ENCODE measurements at regions not wholly inside any gene's neighbourhood (a gene's known extent, or its start where the extent isn't known, plus 50 kb on each side); places are given as distances from the start of the nearest gene placed in this dataset.

DNA sequence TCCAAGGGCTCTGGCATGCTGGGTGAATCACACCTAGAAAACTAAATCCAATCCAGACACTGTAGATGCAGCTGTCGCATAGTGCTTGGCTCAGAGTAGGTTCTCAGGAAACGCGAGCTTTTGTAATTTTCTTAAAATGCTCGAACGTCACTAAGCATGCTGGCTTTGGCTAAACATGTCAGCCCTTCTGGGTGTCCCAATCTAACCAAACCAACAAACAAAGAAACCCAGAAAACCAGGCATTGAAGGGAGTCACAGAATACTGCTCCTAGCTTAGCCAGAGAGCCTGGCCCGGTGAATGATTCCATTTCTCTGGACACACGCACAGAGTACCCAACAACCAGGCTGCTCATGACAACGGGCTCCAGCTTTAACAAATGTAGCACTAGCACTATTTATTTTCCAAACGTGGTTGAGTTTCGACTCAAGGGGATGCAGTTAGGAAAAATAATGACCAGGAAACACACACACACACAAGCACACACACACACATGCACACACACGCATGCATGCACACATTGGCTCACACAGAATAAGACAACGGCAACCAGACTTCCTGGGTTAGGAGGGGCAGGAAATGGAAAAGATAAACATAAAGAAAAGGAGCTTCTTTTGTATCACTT lies 492.6 kb downstream of the MIAT start:
- DNase-seq (ENCODE audit: low read depth in 1 of 2, low spot score in 1 of 2), result no peak
- in situ Hi-C loops (cut with HindIII; ENCODE audit: low pct_unique_long_range_greater_than_20kb, low sequenced_read_pairs), result no loop called here
- no peak for TF ChIP-seq JUND (IDR thresholded peaks at IDR 0.05; ENCODE audit: low read depth)

DNA sequence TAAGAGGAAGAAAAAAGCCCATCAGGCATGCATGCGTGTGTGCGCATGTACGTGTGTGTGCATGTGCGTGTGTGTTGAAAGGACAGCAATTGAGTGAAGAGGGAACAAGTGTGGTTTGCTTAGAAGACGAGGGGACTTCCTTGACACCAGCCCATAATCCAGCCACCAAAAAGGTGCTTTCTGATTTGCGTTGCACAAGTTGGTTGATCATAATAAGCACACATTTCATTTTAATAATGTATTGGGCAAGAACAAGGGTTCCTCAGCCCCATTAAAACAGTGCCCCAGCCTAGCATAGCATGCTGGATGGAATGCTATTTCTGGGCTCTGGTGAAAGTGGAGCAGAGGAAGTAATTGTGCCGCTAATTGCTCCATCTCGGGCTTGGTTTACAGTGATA lies 493.2 kb downstream of the MIAT start:
- DNase-seq (ENCODE audit: low read depth in 1 of 2, low spot score in 1 of 2), result no peak
- in situ Hi-C loops (cut with HindIII; ENCODE audit: low pct_unique_long_range_greater_than_20kb, low sequenced_read_pairs), result no loop called here
- no peak for TF ChIP-seq JUND (IDR thresholded peaks at IDR 0.05; ENCODE audit: low read depth)

DNA sequence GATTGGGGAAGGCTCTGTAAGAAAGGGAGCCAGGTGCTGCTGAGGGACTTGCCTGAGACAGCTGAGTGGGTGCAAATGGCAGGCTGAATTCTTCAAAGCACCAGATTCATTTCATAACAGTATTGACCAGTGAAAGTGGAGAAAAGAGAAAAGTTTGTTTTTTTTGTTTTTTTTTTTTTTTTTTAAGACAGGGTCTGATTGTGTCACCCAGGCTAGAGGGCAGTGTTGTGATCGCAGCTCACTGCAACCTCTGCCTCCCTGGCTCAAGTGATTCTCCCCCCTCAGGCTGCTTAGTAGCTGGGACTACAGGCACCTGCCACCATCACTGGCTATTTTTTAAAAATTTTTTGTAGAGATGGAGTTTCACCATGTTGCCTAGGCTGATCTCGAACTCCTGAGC lies 494.0 kb downstream of the MIAT start:
- no peak for DNase-seq (ENCODE audit: low read depth in 1 of 2, low spot score in 1 of 2)
- in situ Hi-C loops (cut with HindIII; ENCODE audit: low pct_unique_long_range_greater_than_20kb, low sequenced_read_pairs), result no loop called here
- TF ChIP-seq JUND (IDR thresholded peaks at IDR 0.05; ENCODE audit: low read depth), result no peak

GRCh38 chr22:27152033-27152432 lies 494.6 kb downstream of the MIAT start:
- DNase-seq (ENCODE audit: low read depth in 1 of 2, low spot score in 1 of 2), result no peak
- in situ Hi-C loops (cut with HindIII; ENCODE audit: low pct_unique_long_range_greater_than_20kb, low sequenced_read_pairs), result no loop called here
- TF ChIP-seq JUND (IDR thresholded peaks at IDR 0.05; ENCODE audit: low read depth), result no peak

DNA sequence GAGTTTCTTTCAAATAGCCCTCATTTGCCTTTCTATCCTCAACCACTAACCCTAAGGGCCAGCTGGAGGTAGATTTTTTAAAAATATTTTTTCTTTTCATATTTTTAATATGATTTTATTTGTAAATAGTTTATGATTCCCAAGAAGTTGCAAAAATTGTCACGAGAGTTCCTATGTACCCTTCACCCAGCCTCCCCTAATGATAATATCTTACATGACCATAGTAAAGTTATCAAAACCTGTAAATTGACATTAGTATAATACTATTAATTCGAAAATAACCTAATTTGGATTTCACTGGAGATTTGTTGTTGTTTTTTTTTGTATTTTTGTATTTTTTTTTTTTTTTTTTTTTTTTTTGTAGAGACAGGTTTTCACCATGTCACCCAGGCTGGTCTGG lies 495.5 kb downstream of the MIAT start:
- TF ChIP-seq JUND (IDR thresholded peaks at IDR 0.05; ENCODE audit: low read depth), result no peak
- in situ Hi-C loops (cut with HindIII; ENCODE audit: low pct_unique_long_range_greater_than_20kb, low sequenced_read_pairs), result no loop called here
- DNase-seq (ENCODE audit: low read depth in 1 of 2, low spot score in 1 of 2), result no peak

DNA sequence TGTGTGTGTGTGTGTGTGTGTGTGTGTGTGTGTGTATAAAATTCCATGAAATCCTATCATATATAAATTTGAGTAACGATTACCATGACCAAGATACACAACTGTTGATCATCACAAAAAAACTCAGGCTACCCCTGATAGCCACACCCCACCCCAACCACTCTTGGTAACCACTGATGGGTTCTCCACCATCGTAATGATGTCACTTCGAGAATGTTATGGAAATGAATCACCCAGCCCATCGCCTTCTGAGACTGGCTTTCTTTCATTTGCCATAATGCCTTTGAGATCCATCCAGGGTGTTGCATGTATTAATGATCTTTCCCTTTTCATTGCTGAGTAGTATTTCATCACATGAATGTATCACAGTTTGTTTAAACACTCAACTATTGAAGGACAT lies 496.0 kb downstream of the MIAT start:
- DNase-seq (ENCODE audit: low read depth in 1 of 2, low spot score in 1 of 2), result no peak
- no peak for TF ChIP-seq JUND (IDR thresholded peaks at IDR 0.05; ENCODE audit: low read depth)
- in situ Hi-C loops (cut with HindIII; ENCODE audit: low pct_unique_long_range_greater_than_20kb, low sequenced_read_pairs), result no loop called here

DNA sequence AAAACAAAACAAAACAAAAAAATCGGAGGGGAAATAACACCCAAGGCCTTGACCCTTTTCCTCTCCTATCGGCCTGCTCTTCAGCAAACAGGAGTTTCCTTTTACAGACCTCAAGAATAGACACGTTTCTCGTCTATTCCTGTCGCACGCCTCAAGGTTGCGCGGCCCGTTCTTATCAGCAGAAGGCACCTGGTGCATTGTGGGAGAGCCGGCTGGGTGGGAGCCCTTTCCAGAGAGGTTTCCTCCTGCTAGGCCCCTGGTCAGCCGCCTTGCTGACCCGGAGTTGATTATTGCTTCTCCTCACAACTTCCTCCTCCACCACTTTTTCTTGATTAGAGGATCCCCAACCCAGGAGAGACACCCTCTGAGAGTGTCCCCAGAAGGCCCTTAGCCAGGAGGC lies 497.3 kb downstream of the MIAT start:
- in situ Hi-C loops (cut with HindIII; ENCODE audit: low pct_unique_long_range_greater_than_20kb, low sequenced_read_pairs), result no loop called here
- DNase-seq (ENCODE audit: low read depth in 1 of 2, low spot score in 1 of 2), result no peak
- TF ChIP-seq JUND (IDR thresholded peaks at IDR 0.05; ENCODE audit: low read depth), result no peak

DNA sequence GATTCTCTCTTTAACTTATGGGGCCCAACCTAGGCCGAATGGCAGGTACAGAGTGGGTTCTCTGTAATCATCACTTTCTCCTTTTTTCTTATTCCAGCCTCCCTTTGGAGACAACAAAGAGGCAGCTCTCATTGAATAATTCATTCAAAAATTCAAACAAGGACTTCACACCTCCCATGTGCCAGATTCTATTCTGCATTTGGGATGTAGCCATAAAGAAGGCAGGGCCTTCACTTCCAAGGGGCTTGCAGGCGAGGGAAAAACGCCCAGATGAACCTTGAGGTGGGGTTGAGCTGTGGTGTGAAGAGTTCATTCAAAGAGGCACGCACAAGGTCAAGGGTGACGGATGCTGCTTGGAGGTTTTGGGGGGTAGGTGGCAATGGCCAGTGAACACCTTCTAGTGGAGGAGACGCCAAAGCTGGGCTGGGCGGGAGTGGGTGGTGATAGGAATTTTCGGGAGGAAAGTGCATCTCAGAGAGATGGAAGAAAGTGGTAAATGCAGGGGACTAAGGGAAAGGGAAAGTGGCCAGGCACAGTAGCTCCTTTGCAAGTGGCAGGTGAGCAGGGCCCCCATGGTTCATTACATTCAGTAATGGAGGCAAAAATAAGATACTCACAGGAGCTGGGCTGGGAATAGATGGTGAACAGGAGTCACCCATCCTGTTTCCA lies 499.6 kb downstream of the MIAT start:
- DNase-seq (ENCODE audit: low read depth in 1 of 2, low spot score in 1 of 2), result no peak
- no peak for TF ChIP-seq JUND (IDR thresholded peaks at IDR 0.05; ENCODE audit: low read depth)
- in situ Hi-C loops (cut with HindIII; ENCODE audit: low pct_unique_long_range_greater_than_20kb, low sequenced_read_pairs), result no loop called here

GRCh38 chr22:27157666-27158370 lies 500.4 kb downstream of the MIAT start:
- no peak for TF ChIP-seq JUND (IDR thresholded peaks at IDR 0.05; ENCODE audit: low read depth)
- DNase-seq (ENCODE audit: low read depth in 1 of 2, low spot score in 1 of 2), result no peak
- in situ Hi-C loops (cut with HindIII; ENCODE audit: low pct_unique_long_range_greater_than_20kb, low sequenced_read_pairs), result no loop called here

DNA sequence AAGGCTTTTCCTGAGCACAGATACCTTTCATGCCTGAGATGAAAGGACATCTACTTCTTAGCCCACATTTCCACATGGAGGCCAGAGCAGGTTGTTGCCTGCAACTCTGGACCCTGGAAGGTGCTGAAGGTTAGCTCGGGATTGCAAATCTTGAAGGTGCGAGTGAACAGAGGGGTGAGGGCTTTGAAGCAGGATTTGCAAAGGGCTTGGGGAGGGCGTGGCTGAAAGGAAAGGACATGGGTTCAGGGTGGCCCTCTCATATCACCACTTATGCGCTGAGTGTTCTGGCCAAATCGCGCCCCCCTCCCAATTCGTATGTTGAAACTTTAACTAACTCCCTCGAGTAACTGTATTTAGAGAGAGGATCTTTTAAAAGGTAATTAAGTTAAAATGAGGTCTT lies 501.6 kb downstream of the MIAT start:
- no peak for TF ChIP-seq JUND (IDR thresholded peaks at IDR 0.05; ENCODE audit: low read depth)
- in situ Hi-C loops (cut with HindIII; ENCODE audit: low pct_unique_long_range_greater_than_20kb, low sequenced_read_pairs), result no loop called here
- DNase-seq (ENCODE audit: low read depth in 1 of 2, low spot score in 1 of 2), result no peak

DNA sequence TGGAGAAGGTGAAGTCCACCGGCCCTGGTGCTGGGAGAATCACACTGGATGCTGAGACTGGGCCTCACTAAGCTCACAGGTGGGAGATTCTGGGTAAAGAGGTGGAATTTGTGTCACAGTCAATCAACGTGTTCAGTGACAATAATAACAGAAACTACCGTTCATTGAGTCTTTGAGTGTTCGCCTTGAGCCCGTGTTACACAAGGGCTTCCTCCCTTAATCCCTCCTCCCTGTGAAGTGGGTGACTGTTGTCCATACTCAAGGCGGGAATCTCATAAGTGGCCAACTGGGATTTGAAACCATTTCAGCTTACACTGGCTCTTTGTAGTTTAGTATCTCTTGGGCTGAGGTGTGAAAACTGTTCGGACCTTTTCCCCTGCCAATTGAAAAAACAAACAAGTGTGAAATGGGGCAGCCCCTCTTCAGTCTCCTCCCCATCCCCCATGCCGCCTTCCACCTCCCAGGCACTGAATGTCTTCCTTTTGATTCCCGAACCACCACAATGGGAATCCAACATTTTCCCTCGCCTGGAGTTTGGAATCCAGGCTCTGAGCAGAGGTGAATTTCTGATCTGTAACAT lies 502.4 kb downstream of the MIAT start:
- TF ChIP-seq JUND (IDR thresholded peaks at IDR 0.05; ENCODE audit: low read depth), result no peak
- DNase-seq (ENCODE audit: low read depth in 1 of 2, low spot score in 1 of 2), result no peak
- in situ Hi-C loops (cut with HindIII; ENCODE audit: low pct_unique_long_range_greater_than_20kb, low sequenced_read_pairs), result no loop called here

DNA sequence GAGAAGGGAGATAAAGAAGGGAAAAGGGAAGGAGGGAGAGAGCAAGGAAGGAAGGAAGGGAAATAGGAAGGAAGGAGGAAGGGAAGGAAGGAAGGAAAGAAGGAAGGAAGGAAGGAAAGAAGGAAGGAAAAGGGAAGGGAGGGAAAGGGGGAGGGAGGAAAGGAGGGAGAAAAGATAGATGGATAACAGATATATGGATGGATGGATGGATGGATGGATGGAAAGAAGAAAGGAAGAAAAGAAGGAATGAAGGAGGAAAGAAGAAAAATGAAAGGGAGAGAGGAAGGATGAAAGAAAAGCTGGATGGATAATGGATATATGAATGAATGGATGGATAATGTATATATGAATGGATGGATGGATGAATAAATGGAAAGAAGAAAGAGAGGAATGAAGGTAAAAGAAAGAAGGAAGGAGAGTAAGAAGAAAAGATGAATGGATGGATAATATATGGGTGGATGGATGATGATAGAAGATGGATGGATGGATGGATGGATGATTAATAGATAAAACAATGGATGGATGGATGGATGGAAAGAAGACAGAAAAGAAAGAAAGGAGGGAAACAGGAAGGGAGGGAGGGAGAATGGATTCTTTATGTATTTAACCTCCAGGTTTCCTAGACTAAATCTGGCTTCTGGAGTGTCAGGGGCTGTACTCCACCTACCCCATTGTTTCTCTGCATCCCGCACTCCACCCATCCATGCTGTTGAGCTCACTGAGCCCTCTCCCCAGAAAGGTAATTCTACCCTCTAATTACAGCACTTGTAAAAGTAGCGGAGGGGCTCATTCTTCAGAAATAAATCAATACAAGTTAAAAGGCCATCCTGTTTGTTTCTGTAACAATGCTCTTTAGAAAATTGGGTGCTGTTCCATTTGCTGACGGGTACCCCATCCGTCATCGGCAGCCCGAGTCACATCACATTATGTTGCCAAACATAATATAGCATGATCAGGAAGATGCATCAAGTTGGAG lies 506.1 kb downstream of the MIAT start:
- in situ Hi-C loops (cut with HindIII; ENCODE audit: low pct_unique_long_range_greater_than_20kb, low sequenced_read_pairs), result no loop called here
- TF ChIP-seq JUND (IDR thresholded peaks at IDR 0.05; ENCODE audit: low read depth), result no peak
- DNase-seq (ENCODE audit: low read depth in 1 of 2, low spot score in 1 of 2), result no peak
